ENCODE measurements at regions not wholly inside any gene's neighbourhood (a gene's known extent, or its start where the extent isn't known, plus 50 kb on each side); places are given as distances from the start of the nearest gene placed in this dataset.

DNA sequence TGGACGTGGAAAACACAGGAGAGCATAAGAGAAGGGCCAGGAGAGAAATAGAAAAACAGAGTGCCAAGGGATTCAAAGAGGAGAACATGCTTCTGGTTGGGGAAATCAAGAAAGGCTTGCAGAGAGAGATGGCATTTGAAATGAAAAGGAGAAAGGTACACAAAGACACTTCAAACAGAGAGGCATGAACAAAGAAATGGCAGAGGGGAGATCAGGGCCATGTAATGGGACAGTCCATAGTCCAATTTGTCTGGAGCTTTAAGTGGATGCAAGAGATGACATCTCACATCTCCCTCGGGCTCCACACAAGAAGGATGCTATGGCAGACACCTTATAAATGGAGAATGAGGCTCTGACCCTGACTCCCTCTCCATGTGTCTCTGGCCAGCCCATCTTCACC, 331.1 kb downstream of the MLLT3 start:
- no peak for DNase-seq

DNA sequence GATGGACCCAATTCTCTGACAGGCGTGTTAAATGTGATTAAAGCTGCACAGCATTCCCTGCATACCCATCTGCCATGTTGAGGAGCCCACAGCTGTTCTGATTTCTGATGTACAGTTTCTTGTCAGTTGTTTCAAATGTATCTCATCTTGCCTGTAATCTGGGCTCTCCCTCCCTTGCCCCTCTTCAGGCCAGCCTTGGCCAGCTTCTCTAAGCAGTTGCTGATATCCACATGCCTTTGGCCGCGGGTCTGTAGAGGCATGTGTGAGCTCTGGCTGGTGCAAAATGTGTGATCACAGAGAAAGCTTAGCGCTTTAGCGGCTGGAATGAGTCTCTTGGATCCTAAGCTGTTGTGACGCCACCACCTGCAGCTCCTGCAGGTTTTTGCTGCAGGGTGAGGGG, 332.0 kb downstream of the MLLT3 start:
- no peak for DNase-seq

DNA sequence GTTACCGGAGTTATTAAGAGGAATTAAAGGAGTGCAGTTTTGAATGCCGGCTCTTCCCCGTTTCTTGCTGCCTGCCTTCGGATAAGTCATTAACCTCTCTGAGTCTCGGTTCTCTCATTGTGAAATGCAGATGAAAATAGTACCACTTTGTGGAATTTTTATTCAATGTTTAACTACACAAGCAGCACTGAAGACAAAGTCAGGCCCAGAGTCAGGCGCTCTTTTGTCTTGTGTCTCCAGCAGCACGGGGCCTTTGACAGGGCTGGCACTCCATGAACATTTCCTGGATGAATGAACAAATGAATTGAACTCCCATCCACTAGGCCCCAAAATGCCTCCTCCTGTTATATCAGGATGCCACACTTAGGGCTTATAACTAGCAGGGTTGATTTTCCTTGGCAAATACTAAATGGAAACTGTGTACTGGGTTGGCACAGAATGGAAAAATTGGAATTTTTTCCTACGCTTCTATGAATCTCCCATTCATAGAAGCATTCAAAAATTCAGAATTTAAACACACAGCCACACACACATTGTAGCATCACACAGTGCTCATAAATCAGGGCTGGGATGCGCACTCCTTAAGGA, 332.8 kb downstream of the MLLT3 start:
- no peak for DNase-seq

DNA sequence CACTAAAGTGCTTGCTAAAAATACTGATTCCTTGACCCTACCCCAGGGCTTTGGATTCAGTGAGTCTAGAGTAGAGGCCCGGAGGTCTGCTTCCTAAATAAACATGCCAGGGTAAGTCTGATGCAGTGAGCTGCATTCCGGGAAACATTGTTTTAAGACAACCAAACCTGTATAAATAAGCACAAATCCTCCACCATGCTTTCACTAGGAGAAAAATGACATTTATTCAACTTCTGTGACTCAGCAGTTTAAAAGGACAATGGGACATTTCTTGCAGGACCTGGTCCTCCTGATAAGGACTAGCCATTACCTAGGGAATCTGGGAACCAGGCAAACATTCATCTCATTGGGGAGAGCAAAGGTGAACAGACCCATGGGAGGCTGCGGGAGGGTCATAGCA, 335.3 kb downstream of the MLLT3 start:
- DNase-seq = no peak

DNA sequence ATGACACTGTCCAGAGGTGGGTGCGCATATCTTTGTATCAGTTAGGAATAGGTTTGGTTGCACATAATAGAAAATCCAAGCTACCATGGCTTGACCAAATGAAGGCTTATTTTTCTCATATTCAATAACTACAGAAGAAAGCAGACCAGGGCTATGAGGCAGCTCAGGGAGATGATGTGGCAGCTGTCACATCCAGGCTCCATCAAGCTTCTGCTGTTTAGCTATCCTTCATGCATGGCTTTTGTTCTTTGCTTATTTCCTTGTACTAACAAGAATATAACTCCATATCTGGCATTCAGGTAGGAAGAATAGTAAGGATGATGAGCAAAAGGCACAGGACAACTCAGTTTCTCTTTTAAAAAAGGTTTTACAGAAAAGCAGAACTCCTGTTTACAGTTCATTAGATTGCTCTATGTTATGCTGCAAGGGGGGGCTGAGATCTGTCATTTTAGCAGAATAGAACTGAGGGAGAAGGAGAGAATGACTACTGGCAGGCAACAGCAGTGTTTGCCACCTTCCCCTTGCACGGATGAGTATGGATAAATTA, 336.1 kb downstream of the MLLT3 start:
- no peak for DNase-seq

DNA sequence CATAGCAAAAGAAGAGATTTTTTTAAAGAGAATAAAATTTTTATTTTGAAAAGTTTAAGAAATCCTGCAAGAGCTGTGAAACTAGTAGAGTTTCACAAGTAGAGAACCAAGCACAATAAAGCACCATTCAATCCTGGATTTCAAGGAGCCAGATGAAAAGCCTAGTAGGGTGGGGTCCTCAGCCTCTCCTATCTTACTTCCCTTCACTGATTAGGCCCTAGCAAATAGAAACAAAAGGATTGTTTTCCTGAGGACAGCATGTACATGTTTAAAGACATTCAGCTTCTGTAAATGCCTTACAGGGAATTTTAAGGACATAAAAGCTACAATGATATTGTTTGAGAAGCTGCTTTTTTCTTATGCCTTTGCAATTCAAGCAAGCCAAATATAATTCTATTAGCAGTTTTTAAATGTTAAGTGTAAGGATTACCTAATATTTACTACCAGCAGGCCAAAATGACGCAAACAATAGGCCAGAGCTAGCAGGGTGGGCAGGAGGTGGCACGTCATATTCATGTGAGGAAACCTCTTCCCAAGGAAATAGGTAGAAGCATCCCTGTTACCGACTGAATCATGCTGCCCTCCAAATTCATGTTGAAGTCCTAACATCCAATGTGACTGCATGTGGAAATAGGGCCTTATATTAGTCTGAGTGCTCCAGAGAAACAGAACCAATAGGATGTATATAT, 337.6 kb downstream of the MLLT3 start:
- no peak for DNase-seq

DNA sequence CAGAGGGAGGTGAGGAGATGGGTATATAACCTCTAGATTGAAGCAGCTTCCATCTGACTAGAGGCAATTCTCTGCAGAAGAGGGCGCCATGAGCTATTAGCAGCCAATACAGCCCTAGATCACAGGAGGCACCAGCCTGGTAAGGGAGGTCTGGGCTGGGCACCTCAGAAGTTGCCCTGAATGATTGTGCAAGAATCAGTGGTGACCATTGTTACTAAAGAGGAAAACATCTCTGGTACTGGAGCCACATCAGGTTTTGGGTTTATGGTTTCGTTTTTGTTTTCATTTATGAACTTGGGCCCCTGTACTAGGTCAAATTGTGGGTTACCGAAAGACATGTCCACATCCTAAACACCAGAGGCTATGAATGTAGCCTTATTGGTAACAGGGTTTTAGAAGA, 342.0 kb downstream of the MLLT3 start:
- no peak for DNase-seq

DNA sequence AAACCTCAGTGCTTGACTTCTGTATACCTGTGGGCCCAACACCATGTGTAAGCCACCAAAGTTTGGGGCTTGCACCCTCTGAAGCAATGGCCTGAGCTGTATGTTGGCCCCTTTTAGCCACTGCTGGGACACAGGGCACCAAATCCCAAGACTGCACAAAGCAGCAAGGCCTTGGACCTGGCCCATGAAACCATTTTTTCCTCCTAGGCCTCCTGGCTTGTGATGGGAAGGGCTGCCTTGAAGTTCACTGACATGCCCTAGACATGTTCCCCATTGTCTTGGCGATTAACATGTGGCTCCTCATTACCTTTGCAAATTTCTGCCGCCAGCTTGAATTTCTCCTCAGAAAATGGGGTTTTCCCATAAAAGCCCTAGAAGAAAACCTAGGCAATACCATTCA, 345.5 kb downstream of the MLLT3 start:
- DNase-seq = no peak

DNA sequence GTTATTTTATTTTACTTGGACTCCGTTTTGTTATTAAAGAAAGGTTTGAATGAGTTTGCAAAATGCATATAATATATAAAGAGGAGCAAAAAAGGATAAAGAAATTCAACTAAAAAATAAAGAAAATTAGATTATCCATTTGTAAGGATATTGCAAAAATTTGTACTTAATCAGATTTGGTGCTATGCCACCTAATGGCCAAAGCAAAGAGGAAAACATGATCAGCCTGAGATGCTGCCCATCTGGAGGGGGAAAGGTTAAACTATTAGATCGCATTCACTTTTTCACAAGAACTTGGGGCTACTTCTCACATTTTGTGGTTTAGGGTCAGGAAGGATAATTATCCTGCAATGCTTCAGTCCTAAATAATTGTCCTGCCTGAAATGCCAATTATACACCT, 350.6 kb downstream of the MLLT3 start:
- DNase-seq = no peak

DNA sequence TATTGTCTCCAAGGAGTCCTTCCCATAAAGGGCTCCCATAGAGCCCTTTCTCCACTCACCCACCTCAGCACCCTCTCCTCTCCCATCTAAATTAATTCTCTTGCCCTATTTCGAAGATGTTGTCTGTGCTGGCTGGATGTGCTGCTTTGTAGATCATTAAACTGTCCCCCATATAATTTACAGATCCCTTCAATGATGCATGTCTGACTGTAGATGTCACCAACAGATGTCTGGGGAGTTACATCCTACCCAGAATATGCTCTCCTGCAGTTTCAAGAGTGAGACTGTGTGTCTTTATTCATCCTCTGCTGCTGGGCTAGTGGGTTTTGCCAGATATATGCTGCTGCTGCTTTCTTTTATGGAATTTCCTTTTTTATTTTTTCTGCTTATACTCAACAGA, 351.2 kb downstream of the MLLT3 start:
- no peak for DNase-seq

DNA sequence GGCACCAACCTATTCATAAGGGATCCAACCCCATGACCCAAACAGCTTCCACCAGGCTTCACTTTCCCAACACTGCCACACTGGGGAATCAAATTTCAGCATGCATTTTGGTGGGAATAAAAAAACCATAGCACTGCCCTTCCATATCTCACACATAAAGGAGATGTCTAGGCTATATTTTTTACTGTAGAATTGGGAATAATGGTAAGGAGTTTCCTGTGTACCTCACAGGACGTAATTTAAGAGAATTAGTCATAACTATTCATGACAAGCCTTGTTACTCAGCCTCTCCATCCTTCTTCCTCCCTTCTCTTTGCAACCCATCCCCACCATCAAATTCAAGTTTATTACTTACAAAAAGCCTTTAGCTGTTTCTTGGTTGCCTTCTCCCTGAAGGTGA, 352.1 kb downstream of the MLLT3 start:
- DNase-seq = no peak

DNA sequence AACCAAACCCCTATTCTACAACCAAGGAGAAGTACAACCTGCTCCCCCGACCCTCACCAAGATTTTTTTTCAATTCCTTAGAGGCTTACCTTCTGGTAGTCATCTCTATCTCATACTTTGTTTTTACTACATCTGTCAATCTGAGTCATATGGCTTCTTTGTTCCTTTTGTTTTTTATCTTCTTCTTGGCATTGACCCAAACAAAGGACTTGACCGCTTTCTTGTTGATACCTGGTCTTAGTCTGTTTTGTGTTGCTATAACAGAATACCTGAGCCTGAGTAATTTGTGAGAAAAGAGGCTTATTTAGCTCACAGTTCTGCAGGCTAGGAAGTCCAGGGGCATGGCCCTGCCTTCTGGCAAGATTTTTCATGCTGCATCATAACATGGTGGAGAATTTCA, 352.7 kb downstream of the MLLT3 start:
- DNase-seq = no peak

DNA sequence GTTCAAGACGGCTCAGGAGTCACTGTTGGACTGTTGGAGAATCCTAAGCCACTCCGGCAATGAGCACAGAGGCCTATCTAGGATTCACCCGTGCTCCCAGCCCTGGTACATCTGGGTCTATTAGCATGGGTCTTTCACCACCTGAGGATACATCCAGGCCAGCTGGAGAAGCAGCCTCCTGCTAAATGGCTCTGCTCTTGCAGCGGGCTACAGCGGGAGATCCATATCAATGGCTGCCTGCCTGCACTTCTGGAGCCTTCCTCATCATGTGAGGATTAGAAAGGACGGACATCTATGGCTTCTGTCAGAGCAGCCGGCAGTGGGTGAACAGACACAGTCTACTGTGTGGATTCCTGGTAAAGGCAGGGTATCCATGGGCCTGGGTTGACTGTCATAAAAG, 357.4 kb downstream of the MLLT3 start:
- DNase-seq = no peak

DNA sequence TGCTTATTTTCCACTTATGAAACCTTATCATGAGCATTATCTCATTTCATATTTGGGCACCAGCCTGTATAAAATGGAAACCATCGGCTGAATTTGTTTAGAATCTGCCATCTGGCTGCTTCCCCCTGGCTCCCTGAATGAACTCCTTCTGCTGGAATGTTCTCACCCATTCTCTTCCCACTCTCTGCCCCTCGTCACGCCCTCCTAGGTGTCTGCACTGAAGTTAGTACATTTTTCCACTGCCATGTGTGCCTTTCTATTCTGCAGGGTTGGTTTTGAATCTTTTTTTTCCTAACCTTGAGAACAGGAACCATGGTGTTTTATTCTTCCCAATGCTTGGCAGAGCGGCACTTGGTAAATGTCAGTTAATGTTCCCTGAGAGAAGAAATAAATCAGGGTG, 359.7 kb downstream of the MLLT3 start:
- DNase-seq = no peak

DNA sequence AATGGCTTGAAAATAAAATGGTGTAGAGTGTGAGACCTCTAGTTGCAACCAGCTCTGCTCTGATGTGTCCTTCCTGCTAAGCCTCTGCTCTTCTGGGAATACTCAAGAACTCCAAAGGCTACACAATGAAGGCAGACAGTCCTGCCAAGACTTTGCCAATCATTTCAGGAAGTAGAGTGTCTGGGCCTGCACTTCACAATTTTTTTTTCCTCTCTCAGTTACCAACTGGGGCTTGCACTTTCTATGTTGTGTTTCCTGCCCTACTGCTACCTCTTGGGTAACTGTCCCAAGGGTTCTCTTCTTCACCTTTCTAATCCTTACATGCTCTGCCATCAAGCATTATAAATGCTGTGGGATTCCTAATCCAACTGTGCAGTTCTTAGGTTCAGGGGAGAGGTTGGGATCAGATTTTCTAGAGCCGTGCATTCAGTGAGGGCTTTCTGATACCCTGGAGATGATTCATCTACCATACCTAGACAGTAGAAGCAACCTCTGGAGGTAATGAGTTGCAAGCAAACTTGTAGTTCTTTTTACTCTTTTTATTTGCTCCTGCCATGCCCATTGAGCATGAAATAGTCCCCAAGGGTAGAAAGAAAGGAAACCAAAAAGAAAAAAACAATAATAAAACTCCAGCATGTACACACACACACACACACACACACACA, 365.9 kb downstream of the MLLT3 start:
- no peak for DNase-seq

DNA sequence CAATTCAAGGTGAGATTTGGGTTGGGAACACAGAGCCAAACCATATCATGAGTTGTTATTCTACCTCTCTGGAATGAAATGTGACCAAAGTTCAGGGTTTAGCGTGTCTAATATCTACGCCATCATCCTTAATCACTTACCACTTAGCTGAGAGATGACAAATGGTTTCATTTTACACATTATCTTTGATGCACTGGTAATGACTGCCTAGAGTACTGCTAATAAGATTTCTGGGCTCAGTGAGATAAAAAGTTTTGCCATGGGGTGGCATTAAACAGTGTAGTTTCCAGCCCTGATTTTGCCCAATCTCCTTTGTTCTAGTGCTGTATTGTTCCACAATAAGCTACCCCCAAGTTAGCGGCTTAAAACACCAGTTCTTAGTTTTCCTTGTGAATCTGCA, 367.2 kb downstream of the MLLT3 start:
- DNase-seq = no peak

DNA sequence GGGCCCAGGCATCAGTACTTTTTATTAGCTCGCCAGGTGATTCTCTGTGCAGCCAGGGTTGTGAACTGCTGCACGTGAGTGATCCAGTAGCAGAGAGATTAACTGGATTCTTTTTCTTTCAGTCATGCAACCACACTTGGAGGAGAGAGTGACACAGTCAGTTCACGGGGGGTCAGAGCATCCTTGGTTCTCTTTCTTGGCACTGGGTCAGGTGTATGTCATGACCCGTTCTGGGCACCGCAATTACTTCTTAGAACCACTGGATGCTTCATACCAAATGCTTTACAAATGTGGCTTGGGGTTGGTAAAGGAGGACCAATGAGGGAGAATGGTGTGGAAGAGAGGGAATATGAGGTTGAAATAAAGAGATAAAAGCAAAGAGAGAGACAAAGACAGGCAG, 368.7 kb downstream of the MLLT3 start:
- no peak for DNase-seq

DNA sequence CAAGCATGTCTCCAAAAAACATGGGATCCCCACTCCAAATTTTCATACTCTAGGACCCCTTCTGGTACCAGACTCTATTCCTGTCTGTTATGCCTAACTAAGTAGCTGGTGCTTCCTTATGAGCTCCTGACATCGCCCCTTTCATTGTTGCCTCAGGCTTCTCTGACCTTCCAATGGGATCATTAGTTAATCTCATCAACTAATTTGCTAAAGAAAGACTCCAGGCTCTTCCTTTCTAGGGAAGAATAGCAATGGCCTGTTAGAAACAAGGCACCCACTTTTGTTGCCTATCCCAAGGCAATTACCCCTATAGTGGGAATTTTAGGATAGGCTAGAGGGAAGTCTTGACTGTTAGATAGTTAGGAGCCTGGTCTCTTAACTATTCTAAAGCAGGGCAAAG, 369.5 kb downstream of the MLLT3 start:
- DNase-seq = no peak

DNA sequence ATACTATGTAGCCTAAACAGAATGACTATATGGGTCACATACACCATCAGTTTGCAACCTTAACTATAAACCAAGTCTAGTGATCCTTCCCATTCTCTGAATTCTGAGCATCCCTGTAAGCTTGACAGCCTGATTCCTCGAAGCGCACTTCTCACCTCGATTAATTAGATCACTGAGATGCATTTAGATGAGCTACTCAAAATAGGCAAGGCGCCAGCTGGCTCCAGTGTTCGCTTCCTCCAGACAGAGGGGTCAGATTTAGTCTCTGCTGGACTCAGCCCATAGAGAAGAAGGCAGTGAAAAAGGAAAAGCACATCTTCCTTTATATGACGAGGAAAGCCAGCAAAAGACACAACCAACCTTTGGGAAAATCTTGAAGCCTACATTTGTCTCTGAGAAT, 371.5 kb downstream of the MLLT3 start:
- no peak for DNase-seq

DNA sequence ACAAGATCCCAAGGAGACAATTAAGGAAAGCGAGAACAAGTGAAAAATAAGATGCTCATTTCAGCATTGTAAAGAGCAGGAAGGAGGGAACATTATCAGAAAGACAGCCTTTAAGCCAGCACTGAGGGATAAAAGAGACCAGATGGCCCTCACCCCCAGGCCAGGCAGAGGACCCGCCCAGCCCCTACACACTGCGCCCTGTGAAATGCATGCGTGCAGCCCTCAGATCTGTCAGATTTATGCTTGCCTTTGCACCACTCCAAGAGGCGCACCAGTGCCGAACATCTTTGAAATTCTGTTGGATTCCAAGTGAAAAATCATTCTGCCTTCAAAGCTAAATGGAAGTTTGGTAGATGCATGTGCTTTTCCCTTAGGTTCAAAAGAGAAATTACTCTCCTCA, 378.0 kb downstream of the MLLT3 start:
- no peak for DNase-seq

DNA sequence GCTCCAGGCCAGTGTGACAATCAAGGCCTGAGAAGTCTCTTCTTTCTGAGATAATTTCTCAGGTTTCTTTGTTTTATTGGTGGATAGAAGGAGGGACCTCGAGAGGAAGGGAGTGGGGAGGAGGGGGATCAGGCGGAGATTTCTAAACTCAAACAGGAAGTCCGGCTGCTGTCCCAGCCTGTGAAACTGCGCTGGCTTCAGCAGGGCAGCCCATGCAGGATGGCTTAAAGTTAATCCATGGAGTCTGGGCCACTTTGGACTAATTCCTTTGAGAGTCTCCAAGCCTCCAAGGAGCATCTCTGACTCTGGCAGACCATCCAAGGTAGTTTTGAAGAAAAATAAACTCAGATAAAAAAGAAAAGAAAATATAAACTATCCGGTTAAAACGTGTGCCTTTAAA, 378.5 kb downstream of the MLLT3 start:
- DNase-seq = no peak

DNA sequence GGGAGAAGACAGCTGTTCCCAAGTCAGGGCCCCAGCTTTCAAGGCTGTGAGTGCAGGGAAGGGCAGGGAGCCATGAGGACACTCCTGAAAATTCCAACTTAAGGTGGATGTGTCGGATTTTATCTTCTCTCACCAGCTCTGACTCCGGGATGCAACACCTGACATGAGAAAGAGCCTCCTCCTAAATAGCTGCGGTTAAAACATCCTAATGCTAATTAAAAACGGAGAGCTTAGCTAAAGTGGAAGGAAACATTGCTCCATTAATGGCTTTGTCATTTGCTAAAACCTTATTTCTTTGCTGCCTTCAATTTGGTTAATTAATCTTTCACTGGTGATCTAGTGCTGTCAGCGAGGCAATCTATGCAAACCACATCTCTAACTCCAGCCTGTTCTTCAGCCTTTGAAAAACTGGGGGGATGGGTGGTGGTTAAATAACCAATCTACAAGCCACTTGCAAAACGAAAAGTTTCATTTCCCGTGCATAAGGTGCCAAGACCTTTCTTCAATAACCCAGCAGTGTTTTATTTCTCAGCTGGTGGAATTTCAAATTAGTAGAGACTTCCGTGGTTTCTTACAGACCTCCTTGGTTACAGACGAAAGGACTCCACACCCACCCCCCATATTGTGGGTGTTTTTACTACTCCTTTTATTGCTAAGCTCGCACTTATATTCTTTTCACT, 379.6 kb downstream of the MLLT3 start:
- peak in 1 of 2 experiments; percentile 26 for DNase-seq

DNA sequence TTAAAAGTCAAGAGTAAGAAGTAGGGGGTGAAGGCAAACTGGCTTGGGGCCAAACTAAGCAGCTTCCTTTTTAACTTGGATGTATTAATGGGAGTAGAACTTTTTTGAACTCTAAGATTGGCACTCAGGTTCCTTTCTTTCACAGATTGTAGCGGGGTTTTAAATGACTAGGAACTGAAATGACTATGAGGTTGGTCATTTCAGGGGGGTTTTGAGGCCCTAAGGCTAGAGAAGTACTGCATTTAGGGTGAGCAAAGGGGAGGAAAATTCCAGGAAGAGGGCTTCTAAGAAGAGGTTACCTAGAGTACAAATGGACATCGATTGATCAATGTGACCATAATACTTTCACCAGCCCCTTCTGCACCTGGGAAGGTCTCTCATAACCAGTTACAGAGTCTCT, 381.8 kb downstream of the MLLT3 start:
- no peak for DNase-seq

DNA sequence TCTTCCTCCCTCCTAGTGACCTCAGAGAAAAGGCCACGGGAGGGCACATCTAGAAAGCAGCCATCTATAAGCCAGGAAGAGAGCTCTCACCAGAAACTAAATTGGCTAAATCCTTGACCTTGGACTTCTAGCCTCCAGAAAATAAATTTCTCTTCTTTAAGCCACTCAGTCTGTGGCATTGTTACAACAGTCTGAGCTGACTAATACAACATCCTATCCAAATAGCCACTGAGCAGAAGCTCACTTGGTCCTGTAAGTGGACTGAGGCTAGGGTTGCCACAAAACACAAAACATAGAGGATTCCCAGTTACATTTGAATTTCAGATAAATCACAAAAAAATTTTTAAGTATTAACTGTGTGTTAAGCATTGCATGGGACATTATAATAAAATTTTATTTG, 383.4 kb downstream of the MLLT3 start:
- no peak for DNase-seq
